Calu3 (cell line): ENCODE measurements at regions not wholly inside any gene's neighbourhood (a gene's known extent, or its start where the extent isn't known, plus 50 kb on each side); places are given as distances from the start of the nearest gene placed in this dataset.
"Not testable (repeated sequence)": the region's sequence is repeated elsewhere in the genome, so short reads cannot be mapped to it uniquely, and the experiment has no call there.

ENCODE experiments used
- BruUV-seq: library from RNA; stranded (reverse); fragments of 400-500 nt; replicated peaks from 2 replicates; lab custom pipeline; 2021; lab: Mats Ljungman, UMichigan
- CTCF ChIA-PET: fragments of 300-600 bp; sonication (Branson Sonifier 250); formaldehyde crosslinking; loops from one replicate; lab custom pipeline; 2022; ENCODE audit warnings: antibody characterized with exemption; lab: Charles Lee
- DNase-seq: peaks from one replicate; pipeline ENCODE4 v3.0.0; 2022
- H3K27ac Mint-ChIP-seq: one replicate; pipeline ENCODE4 v1.8.0; 2022; ENCODE audit warnings: mixed read lengths; ENCODE audit not compliant: unreplicated experiment
- H3K27me3 Mint-ChIP-seq: one replicate; pipeline ENCODE4 v1.8.0; 2022; ENCODE audit warnings: mixed read lengths; ENCODE audit not compliant: unreplicated experiment
- H3K36me3 Mint-ChIP-seq: one replicate; pipeline ENCODE4 v1.8.0; 2022; ENCODE audit warnings: mild to moderate bottlenecking, moderate library complexity, mixed read lengths; ENCODE audit not compliant: insufficient read depth, unreplicated experiment
- H3K4me1 Mint-ChIP-seq: one replicate; pipeline ENCODE4 v1.8.0; 2022; ENCODE audit warnings: mild to moderate bottlenecking, low read depth, mixed read lengths; ENCODE audit not compliant: unreplicated experiment
- H3K4me3 Mint-ChIP-seq: one replicate; pipeline ENCODE4 v1.8.0; 2022; ENCODE audit warnings: mild to moderate bottlenecking, low read depth, moderate library complexity, mixed read lengths; ENCODE audit not compliant: unreplicated experiment
- H3K9me3 Mint-ChIP-seq: one replicate; pipeline ENCODE4 v1.8.0; 2022; ENCODE audit warnings: low read depth, mixed read lengths; ENCODE audit not compliant: unreplicated experiment
- intact Hi-C: fragments of 100-400 bp; cut with micrococcal nuclease; formaldehyde crosslinking; loops from one replicate; pipeline ENCODE4 v1.10.0; 2022; ENCODE audit not compliant: unreplicated experiment
- TF ChIP-seq, protein P1 (sequence below): fragments of 200-600 bp; IDR thresholded peaks from one replicate; pipeline ENCODE4 v1.8.0; 2022; ENCODE audit warnings: antibody characterized with exemption; ENCODE audit not compliant: unreplicated experiment

DNA sequence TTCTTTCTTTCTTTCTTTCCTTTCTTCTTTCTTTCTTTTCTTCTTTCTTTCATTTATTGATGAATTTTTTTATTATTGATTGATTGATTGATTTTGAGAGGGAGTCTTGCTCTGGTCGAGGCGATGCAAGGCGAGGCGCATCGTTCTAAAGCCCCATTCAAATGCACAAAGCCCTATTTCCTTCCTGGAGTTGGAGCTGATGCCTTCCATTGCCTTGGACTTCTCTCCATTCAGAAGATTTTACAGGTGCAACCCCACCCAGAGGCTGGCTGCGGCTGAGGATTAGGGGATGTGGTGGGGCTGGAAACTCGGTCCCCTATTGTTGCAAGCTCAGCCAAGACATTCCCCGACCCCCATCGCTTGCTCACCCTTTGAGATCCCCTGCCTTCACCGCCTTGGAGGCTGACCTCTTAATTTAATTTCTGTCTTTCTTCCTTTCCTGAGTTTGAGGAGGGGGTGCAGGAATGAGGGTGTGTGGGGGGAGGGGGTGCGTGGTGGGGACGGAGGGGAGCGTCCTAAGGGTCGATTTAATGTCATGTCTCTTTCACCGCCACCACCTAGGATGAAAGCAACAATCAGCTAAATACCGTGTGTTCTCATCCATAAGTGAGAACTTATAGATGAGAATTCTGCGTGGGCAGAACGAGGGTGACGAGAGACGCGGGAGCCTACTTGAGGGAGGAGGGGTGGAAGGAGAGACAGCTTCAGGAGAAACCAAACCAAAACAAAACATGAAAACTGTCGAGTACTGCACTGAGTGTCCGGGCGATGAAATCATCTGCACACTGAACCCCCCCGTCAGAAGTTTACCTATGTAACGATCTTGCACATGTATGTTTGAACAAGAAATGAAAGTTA is 3913.9 kb upstream of the OR11H1 start:
- no TSS peak for BruUV-seq
- CTCF ChIA-PET, result no interaction called here
- H3K4me3 Mint-ChIP-seq, result no peak overlapping the region

GRCh38 chr22:11614798-11615433 is 3913.1 kb upstream of the OR11H1 start:
- H3K27ac Mint-ChIP-seq, BruUV-seq, H3K4me1 Mint-ChIP-seq, H3K4me3 Mint-ChIP-seq, CTCF ChIA-PET, H3K36me3 Mint-ChIP-seq, intact Hi-C loops, DNase-seq, H3K27me3 Mint-ChIP-seq: not testable (repeated sequence)
- H3K9me3 Mint-ChIP-seq, result peaks cover 38% of the 10 kb centered on the region

More for the DNA sequence above, 3913.9 kb upstream of the OR11H1 start:
- Mint-ChIP-seq H3K27me3 (no peaks in the 10 kb centered on the region), H3K36me3 (no peaks in the 10 kb centered on the region), H3K4me1 (no peaks in the 10 kb centered on the region), H3K9me3 (peaks cover 33% of the 10 kb centered on the region), H3K27ac (no peak overlapping the region)
- DNase-seq, result no peak
- intact Hi-C loops, result no loop called here
- TF ChIP-seq, protein P1, sequence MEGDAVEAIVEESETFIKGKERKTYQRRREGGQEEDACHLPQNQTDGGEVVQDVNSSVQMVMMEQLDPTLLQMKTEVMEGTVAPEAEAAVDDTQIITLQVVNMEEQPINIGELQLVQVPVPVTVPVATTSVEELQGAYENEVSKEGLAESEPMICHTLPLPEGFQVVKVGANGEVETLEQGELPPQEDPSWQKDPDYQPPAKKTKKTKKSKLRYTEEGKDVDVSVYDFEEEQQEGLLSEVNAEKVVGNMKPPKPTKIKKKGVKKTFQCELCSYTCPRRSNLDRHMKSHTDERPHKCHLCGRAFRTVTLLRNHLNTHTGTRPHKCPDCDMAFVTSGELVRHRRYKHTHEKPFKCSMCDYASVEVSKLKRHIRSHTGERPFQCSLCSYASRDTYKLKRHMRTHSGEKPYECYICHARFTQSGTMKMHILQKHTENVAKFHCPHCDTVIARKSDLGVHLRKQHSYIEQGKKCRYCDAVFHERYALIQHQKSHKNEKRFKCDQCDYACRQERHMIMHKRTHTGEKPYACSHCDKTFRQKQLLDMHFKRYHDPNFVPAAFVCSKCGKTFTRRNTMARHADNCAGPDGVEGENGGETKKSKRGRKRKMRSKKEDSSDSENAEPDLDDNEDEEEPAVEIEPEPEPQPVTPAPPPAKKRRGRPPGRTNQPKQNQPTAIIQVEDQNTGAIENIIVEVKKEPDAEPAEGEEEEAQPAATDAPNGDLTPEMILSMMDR, result no peak

DNA sequence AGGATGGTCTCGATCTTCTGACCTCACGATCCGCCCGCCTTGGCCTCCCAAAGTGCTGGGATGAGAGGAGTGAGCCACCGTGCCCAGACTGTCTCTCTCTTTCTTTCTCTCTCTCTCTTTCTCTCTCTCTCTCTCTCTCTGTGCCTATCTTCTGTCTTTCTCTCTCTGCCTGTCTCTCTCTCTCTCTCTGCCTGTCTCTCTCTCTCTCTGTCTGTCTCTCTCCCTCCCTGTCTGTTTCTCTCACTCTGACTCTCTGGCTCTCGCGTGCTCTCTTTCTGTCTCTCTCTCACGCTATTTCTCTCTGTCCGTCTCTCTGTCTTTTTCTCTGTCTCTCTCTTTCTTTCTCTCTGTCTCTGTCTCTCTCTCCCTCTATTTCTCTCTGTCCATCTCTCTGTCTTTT is 3911.2 kb upstream of the OR11H1 start:
- DNase-seq, result no peak
- Mint-ChIP-seq H3K9me3 (peaks cover 39% of the 10 kb centered on the region), H3K27me3 (no peaks in the 10 kb centered on the region), H3K36me3 (no peaks in the 10 kb centered on the region), H3K4me3 (no peak overlapping the region), H3K27ac (no peak overlapping the region), H3K4me1 (no peaks in the 10 kb centered on the region)
- CTCF ChIA-PET, result no interaction called here
- intact Hi-C loops, result no loop called here
- TF ChIP-seq, protein P1, result no peak
- BruUV-seq, result no TSS peak

DNA sequence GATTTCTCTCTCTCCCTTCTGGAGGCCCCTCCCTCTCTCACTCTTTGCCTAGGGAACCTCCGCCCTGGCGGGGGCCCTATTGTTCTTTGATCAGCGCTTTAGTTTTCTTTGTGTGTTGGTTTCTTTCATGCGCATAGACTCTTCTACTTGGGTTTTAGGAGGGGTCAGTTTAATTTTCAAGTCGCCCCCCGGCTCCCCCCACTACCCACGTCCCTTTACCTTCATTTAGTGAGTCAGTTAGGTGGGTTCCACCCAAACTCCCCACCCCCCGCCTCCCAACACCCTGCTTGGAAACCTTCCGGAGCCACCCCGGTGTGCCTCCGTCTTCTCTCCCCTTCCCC is 3909.7 kb upstream of the OR11H1 start:
- H3K27me3 Mint-ChIP-seq, BruUV-seq, H3K36me3 Mint-ChIP-seq: not testable (repeated sequence)

DNA sequence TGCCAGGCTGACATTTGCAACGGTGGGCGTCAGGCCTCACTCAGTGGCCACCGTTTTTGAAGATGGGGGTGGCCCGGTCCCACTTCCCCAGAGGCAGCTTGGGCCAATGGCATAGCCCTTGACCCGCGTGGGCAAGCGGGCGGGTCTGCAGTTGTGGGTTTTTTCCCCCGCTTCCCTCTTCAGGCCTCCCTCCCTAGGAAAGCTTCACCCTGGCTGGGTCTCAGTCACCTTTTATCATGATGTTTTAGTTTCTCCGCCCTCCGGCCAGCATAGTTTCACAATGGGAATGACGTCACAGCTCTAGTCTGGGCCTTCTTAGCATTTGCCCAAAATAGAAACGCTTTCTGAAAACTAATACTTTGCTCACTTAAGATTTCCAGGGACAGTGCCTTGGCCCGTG is 3909.3 kb upstream of the OR11H1 start:
- intact Hi-C loops, H3K27me3 Mint-ChIP-seq, DNase-seq, H3K36me3 Mint-ChIP-seq, H3K4me3 Mint-ChIP-seq, H3K4me1 Mint-ChIP-seq, BruUV-seq, H3K27ac Mint-ChIP-seq: not testable (repeated sequence)
- CTCF ChIA-PET, result interaction anchor here (0.6 kb wide), 1 partner anchor 9 kb away, joined by 4 read pairs; no protein-coding TSS in a partner anchor
- H3K9me3 Mint-ChIP-seq, result peaks cover 36% of the 10 kb centered on the region

More for the DNA sequence above, 3909.7 kb upstream of the OR11H1 start:
- CTCF ChIA-PET, DNase-seq, H3K4me3 Mint-ChIP-seq, intact Hi-C loops, H3K27ac Mint-ChIP-seq, H3K4me1 Mint-ChIP-seq: not testable (repeated sequence)
- peaks cover 36% of the 10 kb centered on the region for H3K9me3 Mint-ChIP-seq

DNA sequence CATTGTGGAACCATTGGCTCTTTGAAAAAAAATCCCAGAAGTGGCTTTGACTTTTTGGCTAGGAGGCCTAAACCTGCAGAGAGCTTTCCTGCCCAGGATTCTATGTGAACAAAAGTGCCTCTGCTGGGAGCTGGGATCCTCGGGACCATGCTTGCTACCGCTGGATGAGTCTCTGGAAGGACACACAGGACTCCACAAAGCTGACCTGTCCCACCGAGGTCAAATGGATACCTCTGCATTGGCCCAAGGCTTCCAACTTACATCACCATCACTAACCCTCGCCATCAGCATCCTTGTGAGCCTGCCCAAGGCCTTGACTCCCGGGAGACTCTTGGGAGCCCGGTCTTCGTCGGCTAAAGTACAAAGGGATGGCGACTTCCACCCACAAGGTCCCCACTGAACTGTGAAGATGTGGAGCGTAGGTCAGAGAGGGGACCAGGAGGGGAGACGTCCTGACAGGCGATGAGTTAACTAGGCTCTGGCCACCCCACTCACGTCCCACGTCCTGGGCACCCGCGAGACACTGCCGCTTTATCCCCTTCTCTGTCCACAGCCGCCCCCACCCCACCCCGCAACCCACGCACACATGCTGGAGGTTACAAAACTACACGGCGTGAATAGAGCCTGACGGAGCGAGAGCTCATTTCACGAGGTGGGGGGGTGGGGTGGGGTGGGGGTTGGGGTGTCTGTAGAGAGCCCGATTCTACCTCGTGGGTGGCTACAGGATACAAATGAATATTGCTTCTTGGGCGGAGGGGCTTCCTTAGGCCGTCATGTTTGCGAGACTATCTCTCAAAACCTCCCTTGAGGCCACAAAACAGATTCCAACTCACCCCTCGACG is 3906.8 kb upstream of the OR11H1 start:
- CTCF ChIA-PET, BruUV-seq, H3K27ac Mint-ChIP-seq, H3K4me3 Mint-ChIP-seq, H3K36me3 Mint-ChIP-seq, H3K4me1 Mint-ChIP-seq, H3K27me3 Mint-ChIP-seq, intact Hi-C loops, DNase-seq: not testable (repeated sequence)
- peaks cover 30% of the 10 kb centered on the region for H3K9me3 Mint-ChIP-seq

DNA sequence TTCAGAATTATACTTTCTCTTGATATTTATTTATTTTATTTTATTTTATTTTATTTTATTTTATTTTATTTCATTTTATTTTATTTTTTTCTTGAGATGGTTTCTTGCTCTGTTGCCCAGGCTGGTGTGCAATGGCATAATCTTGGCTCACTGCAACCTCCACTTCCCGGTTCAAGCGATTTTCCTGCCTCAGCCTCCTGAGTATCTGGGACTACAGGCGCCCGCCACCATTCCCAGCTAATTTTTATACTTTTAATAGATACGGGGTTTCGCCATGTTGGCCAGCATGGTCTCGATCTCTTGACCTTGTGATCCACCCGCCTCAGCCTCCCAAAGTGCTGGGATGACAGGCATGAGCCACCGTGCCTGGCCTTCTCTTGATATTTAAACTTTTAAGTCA is 3905.2 kb upstream of the OR11H1 start:
- CTCF ChIA-PET, H3K27ac Mint-ChIP-seq, DNase-seq, H3K4me1 Mint-ChIP-seq, intact Hi-C loops, H3K36me3 Mint-ChIP-seq, H3K27me3 Mint-ChIP-seq, BruUV-seq, H3K4me3 Mint-ChIP-seq: not testable (repeated sequence)
- peaks cover 18% of the 10 kb centered on the region for H3K9me3 Mint-ChIP-seq
